Vagina (tissue), 2 donors: ENCODE measurements at regions not wholly inside any gene's neighbourhood (a gene's known extent, or its start where the extent isn't known, plus 50 kb on each side); places are given as distances from the start of the nearest gene placed in this dataset.

ENCODE experiments used
- POLR2A ChIP-seq, 2 donors: fragments of 450-650 bp; IDR thresholded peaks; one replicate each; pipeline ENCODE4 v1.6.1; 2017; ENCODE audit warnings: antibody characterized with exemption in 2 of 2, mild to moderate bottlenecking in 2 of 2, moderate library complexity in 2 of 2
- POLR2AphosphoS5 ChIP-seq, 2 donors: sonication (generic); formaldehyde crosslinking; IDR thresholded peaks; one replicate each; pipeline ENCODE4 v1.9.0; 2017; ENCODE audit warnings: antibody characterized with exemption in 2 of 2, mild to moderate bottlenecking in 2 of 2, low read depth in 1 of 2; ENCODE audit not compliant: insufficient read depth in 1 of 2
- TF ChIP-seq, protein P1 (sequence below), 3 experiments: fragments of 450-650 bp in 2 of 3; fragments of 200-600 bp in 1 of 3; sonication (generic) in 1 of 3; IDR thresholded peaks; one replicate each; pipeline ENCODE4 v1.5.1; 2017 to 2019; ENCODE audit warnings: antibody characterized with exemption in 3 of 3, mild to moderate bottlenecking in 2 of 3, moderate library complexity in 2 of 3

GRCh38 chr20:62587757-62588402, 54.4 kb upstream of the SLCO4A1 start:
- TF ChIP-seq POLR2A (IDR thresholded peaks at IDR 0.05) (no peak), POLR2AphosphoS5 (IDR thresholded peaks at IDR 0.05; ENCODE audit: insufficient read depth in 1 of 2, low read depth in 1 of 2) (no peak)
- TF ChIP-seq, protein P1, sequence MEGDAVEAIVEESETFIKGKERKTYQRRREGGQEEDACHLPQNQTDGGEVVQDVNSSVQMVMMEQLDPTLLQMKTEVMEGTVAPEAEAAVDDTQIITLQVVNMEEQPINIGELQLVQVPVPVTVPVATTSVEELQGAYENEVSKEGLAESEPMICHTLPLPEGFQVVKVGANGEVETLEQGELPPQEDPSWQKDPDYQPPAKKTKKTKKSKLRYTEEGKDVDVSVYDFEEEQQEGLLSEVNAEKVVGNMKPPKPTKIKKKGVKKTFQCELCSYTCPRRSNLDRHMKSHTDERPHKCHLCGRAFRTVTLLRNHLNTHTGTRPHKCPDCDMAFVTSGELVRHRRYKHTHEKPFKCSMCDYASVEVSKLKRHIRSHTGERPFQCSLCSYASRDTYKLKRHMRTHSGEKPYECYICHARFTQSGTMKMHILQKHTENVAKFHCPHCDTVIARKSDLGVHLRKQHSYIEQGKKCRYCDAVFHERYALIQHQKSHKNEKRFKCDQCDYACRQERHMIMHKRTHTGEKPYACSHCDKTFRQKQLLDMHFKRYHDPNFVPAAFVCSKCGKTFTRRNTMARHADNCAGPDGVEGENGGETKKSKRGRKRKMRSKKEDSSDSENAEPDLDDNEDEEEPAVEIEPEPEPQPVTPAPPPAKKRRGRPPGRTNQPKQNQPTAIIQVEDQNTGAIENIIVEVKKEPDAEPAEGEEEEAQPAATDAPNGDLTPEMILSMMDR (IDR thresholded peaks at IDR 0.05): no peak
